AG10803 (cell line): ENCODE measurements at regions not wholly inside any gene's neighbourhood (a gene's known extent, or its start where the extent isn't known, plus 50 kb on each side); places are given as distances from the start of the nearest gene placed in this dataset.

Source experiments
- DNase-seq: peaks from one replicate; pipeline ENCODE4 v3.0.0; 2010; ENCODE audit warnings: low read depth
- H3K4me3 ChIP-seq: 2 replicates; pipeline ENCODE4 v1.5.1; 2011; ENCODE audit warnings: mild to moderate bottlenecking, low read length, control low read depth
- CTCF ChIP-seq: conservative IDR thresholded peaks from 2 replicates; pipeline ENCODE4 v1.5.1; 2011; ENCODE audit warnings: mild to moderate bottlenecking, low read length, control low read depth, inconsistent platforms

DNA sequence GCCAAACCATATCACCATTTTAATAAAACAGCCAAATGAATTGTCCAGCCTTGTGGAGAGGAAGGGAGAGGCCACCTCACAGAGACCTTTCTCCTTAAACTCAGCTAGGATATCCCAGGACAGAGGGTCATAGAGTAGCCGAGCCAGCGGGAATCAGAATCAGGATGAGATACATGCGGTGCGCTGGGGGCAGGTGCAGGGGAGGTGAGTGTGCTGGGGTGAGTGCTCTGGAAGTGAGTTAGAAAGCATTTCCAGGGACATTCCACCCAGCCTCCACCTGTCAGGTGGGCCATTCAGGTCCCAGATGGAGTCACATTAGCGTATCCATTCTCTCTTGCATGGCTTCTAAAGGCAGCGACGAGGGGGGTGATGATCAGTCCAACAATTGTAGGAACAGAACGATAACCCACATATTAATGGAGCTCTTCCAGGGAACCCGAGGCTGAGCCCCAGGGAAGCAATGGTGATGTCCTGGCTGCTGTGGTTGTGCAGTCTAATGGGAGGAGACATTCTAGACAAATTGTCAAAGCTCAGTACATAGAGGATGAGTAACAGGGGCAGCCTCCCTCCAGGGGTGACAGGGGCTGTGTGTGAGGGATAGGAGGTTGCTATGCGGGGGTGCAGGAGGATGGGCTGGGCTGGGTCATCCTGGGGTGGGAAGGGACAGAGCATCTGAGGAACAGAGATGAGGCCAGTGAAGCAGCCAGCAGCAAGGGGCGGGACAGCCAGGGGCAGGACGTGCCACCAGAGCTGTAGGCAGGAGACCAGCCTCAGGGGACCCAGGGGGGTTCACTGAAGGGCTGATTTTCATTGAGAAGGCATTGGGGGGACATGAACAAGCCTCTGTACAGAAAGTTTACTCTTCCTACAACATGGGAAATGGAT lies 88.7 kb upstream of the FRMD1 start:
- DNase-seq, result no peak
- no peak overlapping the region for H3K4me3 ChIP-seq

DNA sequence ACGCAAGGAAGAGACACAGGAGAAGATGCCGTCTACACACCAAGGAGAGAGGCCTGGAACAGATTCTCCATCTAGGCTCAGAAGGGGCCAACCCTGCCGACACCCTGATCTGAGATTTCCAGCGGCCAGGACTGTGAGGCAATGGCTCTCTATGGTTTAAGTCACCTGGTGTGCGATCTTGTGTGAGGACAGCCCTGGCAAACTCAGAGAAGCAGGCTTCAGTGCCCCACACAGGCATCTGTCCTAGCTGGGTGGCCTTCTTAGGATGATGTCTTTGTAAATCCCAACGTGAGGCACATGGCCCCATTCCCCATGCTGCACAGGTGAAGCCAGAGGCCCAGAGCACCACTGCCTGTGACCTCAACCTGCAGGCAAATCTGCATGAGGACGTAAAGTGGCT lies 87.6 kb upstream of the FRMD1 start:
- no peak overlapping the region for H3K4me3 ChIP-seq
- DNase-seq, result no peak
- TF ChIP-seq CTCF, result no peak

More for the DNA sequence above, 88.7 kb upstream of the FRMD1 start:
- no peak for TF ChIP-seq CTCF

DNA sequence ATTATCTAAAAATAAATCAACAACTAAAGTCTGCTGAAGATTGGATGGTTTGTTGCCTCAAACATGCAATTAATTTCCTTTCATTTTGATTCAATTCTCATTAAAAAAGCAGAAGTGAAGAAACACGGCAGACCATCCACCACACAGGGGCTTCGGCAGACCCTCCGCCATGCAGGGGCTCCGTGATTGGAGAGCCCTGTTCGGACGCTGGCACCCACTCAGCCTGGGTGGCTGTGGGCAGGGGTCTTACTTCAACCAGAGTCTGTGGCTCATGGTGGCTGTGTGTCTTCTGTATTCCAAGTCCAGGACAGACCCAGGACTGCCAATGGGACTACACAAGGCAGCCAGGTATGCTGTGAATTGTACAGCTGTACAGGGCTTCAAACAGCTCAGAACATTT lies 86.9 kb upstream of the FRMD1 start:
- DNase-seq, result no peak
- TF ChIP-seq CTCF, result no peak
- no peak overlapping the region for H3K4me3 ChIP-seq

DNA sequence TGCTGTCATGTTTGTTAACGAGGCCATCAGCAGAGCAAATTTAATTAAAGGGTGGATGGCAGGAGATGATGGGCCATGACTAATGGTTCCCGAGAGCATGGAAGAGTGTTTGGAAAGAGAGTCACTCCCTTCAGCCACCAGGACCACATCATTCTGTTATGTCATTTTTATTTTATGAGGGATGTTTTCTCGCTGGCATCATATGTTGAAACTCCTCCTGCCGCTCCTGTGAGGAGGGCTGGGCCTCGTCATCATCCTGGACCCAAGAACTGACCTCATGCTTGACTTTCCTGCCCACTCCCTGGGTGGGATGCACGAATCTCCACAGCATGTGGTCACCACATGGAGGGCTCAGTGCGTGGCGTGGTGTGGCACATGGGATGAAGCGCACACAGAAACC lies 86.4 kb upstream of the FRMD1 start:
- H3K4me3 ChIP-seq, result no peak overlapping the region
- TF ChIP-seq CTCF, result no peak
- DNase-seq, result peak; percentile 67

DNA sequence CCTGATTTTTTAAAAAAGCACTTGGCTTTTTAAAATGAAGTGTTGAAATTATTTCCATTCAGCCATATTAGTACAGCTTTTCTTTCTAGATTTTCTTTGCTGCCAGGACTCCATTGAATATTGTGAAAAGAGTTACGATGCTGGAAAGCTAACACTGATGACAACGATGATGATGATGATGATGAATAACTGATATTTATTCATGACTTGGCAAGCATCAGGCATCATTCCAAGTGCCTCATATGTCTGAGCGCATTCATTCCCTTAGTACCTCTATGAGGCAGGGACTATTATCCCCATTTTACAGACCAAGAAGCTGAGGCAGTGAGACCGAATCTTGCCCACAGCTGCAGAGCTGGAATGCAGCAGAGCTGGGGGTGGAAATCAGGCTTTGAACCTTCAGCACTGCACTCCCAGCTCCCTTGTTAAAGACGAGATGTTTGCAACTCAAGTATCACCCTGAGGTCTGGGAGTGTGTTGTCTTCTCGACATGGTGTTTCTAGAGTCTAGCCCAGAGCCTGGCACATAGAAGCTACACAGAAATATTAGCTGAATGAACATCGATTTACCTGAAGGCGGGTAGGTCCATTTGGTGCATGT lies 85.5 kb upstream of the FRMD1 start:
- DNase-seq, result no peak
- H3K4me3 ChIP-seq, result no peak overlapping the region
- no peak for TF ChIP-seq CTCF

GRCh38 chr6:168163096-168163731 lies 84.2 kb upstream of the FRMD1 start:
- peak; percentile 65 for DNase-seq
- no peak for TF ChIP-seq CTCF
- no peak overlapping the region for H3K4me3 ChIP-seq
